ENCODE measurements at regions not wholly inside any gene's neighbourhood (a gene's known extent, or its start where the extent isn't known, plus 50 kb on each side); places are given as distances from the start of the nearest gene placed in this dataset.

DNA sequence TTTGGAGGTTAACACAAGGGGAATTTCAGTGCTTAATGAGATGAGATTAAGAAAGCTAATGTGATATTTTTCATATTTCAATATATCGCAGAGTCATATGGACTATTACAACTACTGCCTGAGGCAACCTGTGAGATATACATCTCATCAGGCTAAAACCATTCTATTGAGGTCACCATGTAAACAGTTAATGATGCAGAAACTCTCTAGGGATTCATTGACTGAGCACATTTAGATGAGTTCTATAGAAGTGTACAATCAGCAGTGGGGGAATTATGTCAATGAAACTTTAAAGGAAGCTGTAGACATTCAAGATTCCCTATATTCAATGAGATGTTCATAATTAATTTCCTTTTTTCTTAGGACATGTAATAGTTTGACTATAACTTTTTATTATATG lies 687.4 kb upstream of the SYT4 start:
- no peak for DNase-seq (ENCODE audit: low spot score)
- Histone ChIP-seq H3K9me3 (ENCODE audit: low read depth, low read length, poor library complexity, severe bottlenecking) (no peaks in the 10 kb centered on the region), H3K27ac (ENCODE audit: low read depth, low read length, poor library complexity, severe bottlenecking) (no peak overlapping the region), H3K36me3 (ENCODE audit: insufficient read depth, low read length, poor library complexity, severe bottlenecking) (no peaks in the 10 kb centered on the region), H3K4me3 (ENCODE audit: low read depth, low read length, poor library complexity, severe bottlenecking) (no peak overlapping the region), H3K27me3 (replicated peaks; ENCODE audit: insufficient read depth, low read depth, low read length, poor library complexity) (no peaks in the 10 kb centered on the region), H3K4me1 (ENCODE audit: insufficient read depth, low read length, poor library complexity, severe bottlenecking) (no peaks in the 10 kb centered on the region)
- POLR2A ChIA-PET (ENCODE audit: low non-redundant PET): no interaction called here
- intact Hi-C loops (cut with micrococcal nuclease; ENCODE audit: unreplicated experiment): loop anchor here (10.0 kb wide), 1 partner anchor 340 kb away; no protein-coding TSS in a partner anchor
- no peak for TF ChIP-seq EZH2 (IDR thresholded peaks at IDR 0.05; ENCODE audit: borderline replicate concordance, low read depth, low read length, poor library complexity, severe bottlenecking)
- CTCF ChIA-PET: no interaction called here
- no TSS peak for BruUV-seq (replicated peaks)

DNA sequence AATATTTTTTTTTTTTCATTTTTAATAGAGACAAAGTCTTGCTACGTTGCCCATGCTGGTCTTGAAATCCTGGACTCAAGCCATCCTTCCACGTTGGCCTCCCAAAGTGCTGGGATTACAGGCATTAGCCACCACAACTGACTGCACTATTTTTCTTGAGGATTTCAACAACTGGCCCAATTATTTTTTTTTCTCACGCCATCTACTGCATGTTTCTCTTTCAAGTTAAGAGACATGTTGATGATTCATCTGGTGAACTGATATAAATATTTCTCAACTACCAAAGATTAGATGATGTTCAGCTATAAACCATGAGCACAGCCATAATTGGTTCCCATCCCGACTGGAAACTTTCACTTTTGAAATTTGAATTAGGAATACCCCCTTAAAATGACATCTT lies 688.4 kb upstream of the SYT4 start:
- Histone ChIP-seq H3K4me3 (ENCODE audit: low read depth, low read length, poor library complexity, severe bottlenecking) (no peak overlapping the region), H3K27ac (ENCODE audit: low read depth, low read length, poor library complexity, severe bottlenecking) (no peak overlapping the region), H3K27me3 (replicated peaks; ENCODE audit: insufficient read depth, low read depth, low read length, poor library complexity) (no peaks in the 10 kb centered on the region), H3K4me1 (ENCODE audit: insufficient read depth, low read length, poor library complexity, severe bottlenecking) (no peaks in the 10 kb centered on the region), H3K9me3 (ENCODE audit: low read depth, low read length, poor library complexity, severe bottlenecking) (no peaks in the 10 kb centered on the region), H3K36me3 (ENCODE audit: insufficient read depth, low read length, poor library complexity, severe bottlenecking) (no peaks in the 10 kb centered on the region)
- DNase-seq (ENCODE audit: low spot score): no peak
- ChIA-PET CTCF (no interaction called here), POLR2A (ENCODE audit: low non-redundant PET) (no interaction called here)
- no TSS peak for BruUV-seq (replicated peaks)
- TF ChIP-seq EZH2 (IDR thresholded peaks at IDR 0.05; ENCODE audit: borderline replicate concordance, low read depth, low read length, poor library complexity, severe bottlenecking): no peak
- TF ChIP-seq, protein P1, sequence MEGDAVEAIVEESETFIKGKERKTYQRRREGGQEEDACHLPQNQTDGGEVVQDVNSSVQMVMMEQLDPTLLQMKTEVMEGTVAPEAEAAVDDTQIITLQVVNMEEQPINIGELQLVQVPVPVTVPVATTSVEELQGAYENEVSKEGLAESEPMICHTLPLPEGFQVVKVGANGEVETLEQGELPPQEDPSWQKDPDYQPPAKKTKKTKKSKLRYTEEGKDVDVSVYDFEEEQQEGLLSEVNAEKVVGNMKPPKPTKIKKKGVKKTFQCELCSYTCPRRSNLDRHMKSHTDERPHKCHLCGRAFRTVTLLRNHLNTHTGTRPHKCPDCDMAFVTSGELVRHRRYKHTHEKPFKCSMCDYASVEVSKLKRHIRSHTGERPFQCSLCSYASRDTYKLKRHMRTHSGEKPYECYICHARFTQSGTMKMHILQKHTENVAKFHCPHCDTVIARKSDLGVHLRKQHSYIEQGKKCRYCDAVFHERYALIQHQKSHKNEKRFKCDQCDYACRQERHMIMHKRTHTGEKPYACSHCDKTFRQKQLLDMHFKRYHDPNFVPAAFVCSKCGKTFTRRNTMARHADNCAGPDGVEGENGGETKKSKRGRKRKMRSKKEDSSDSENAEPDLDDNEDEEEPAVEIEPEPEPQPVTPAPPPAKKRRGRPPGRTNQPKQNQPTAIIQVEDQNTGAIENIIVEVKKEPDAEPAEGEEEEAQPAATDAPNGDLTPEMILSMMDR (conservative IDR thresholded peaks at IDR 0.05; ENCODE audit: low read depth, low read length): no peak
- intact Hi-C loops (cut with micrococcal nuclease; ENCODE audit: unreplicated experiment): loop anchor here (10.0 kb wide), 1 partner anchor 341 kb away; no protein-coding TSS in a partner anchor

DNA sequence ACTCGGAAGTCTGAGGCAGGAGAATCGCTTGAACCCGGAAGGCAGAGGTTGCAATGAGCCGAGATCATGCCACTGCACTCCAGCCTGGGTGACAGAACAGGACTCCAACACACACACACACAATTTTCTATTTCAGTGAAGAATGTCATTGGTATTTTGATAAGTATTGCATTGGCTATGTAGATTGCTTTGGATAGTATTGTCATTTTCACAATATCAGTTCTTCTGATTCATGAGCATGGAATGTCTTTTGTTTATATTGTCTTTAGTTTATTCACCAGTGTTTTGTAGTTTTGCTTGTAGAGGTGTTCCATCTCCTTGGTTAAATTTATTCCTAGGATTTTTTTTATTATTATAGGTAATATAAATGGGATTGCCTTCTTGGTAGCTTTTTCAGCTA lies 693.4 kb upstream of the SYT4 start:
- TF ChIP-seq EZH2 (IDR thresholded peaks at IDR 0.05; ENCODE audit: borderline replicate concordance, low read depth, low read length, poor library complexity, severe bottlenecking): no peak
- TF ChIP-seq, protein P1 (conservative IDR thresholded peaks at IDR 0.05; ENCODE audit: low read depth, low read length): no peak
- BruUV-seq (replicated peaks): no TSS peak
- CTCF ChIA-PET: no interaction called here
- no peaks in the 10 kb centered on the region for H3K4me1 ChIP-seq (ENCODE audit: insufficient read depth, low read length, poor library complexity, severe bottlenecking)
- no peak for DNase-seq (ENCODE audit: low spot score)
- no peaks in the 10 kb centered on the region for H3K9me3 ChIP-seq (ENCODE audit: low read depth, low read length, poor library complexity, severe bottlenecking)
- no peak overlapping the region for H3K27ac ChIP-seq (ENCODE audit: low read depth, low read length, poor library complexity, severe bottlenecking)
- no peaks in the 10 kb centered on the region for H3K36me3 ChIP-seq (ENCODE audit: insufficient read depth, low read length, poor library complexity, severe bottlenecking)
- no peaks in the 10 kb centered on the region for H3K27me3 ChIP-seq (replicated peaks; ENCODE audit: insufficient read depth, low read depth, low read length, poor library complexity)
- POLR2A ChIA-PET (ENCODE audit: low non-redundant PET): no interaction called here
- H3K4me3 ChIP-seq (ENCODE audit: low read depth, low read length, poor library complexity, severe bottlenecking): no peak overlapping the region
- intact Hi-C loops (cut with micrococcal nuclease; ENCODE audit: unreplicated experiment): no loop called here

DNA sequence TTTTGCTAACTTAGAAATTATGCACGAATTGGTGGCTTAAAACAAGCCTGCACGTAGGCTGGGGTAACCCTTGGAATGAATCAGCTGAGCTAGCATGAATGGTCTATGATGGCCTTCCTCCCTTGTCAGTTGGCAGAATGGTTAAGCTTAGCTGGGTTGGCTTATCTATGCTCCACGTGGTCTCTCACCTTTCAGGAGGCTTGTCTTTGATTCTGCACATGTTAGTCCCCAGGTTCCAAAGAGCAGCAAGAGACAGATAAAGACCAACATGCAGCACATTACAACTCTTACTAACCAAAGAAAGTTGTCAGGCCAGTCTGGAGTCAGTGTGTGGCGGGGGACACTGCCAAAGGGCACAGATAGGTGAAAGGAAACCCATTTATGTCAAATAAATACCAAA lies 700.9 kb upstream of the SYT4 start:
- Histone ChIP-seq H3K4me1 (ENCODE audit: insufficient read depth, low read length, poor library complexity, severe bottlenecking) (no peaks in the 10 kb centered on the region), H3K27ac (ENCODE audit: low read depth, low read length, poor library complexity, severe bottlenecking) (no peak overlapping the region), H3K4me3 (ENCODE audit: low read depth, low read length, poor library complexity, severe bottlenecking) (no peak overlapping the region), H3K9me3 (ENCODE audit: low read depth, low read length, poor library complexity, severe bottlenecking) (no peaks in the 10 kb centered on the region), H3K36me3 (ENCODE audit: insufficient read depth, low read length, poor library complexity, severe bottlenecking) (no peaks in the 10 kb centered on the region), H3K27me3 (replicated peaks; ENCODE audit: insufficient read depth, low read depth, low read length, poor library complexity) (no peaks in the 10 kb centered on the region)
- ChIA-PET POLR2A (ENCODE audit: low non-redundant PET) (no interaction called here), CTCF (no interaction called here)
- no peak for DNase-seq (ENCODE audit: low spot score)
- intact Hi-C loops (cut with micrococcal nuclease; ENCODE audit: unreplicated experiment): no loop called here
- TF ChIP-seq, protein P1 (conservative IDR thresholded peaks at IDR 0.05; ENCODE audit: low read depth, low read length): no peak
- TF ChIP-seq EZH2 (IDR thresholded peaks at IDR 0.05; ENCODE audit: borderline replicate concordance, low read depth, low read length, poor library complexity, severe bottlenecking): no peak
- no TSS peak for BruUV-seq (replicated peaks)

Measured in A673 (cell line).